BLaER1 (cell line): ENCODE measurements at regions not wholly inside any gene's neighbourhood (a gene's known extent, or its start where the extent isn't known, plus 50 kb on each side); places are given as distances from the start of the nearest gene placed in this dataset.
"Not testable (repeated sequence)": the region's sequence is repeated elsewhere in the genome, so short reads cannot be mapped to it uniquely, and the experiment has no call there.

Experiments used
- H3K27ac ChIP-seq: shearing (Covaris generic); formaldehyde crosslinking; 2 replicates; pipeline ENCODE4 v1.8.1; 2022
- H3K27me3 ChIP-seq: shearing (Covaris generic); formaldehyde crosslinking; 2 replicates; pipeline ENCODE4 v1.8.1; 2022
- H3K36me3 ChIP-seq: shearing (Covaris generic); formaldehyde crosslinking; 2 replicates; pipeline ENCODE4 v1.8.1; 2022
- H3K4me1 ChIP-seq: shearing (Covaris generic); formaldehyde crosslinking; 2 replicates; pipeline ENCODE4 v1.8.1; 2022
- H3K4me2 ChIP-seq: shearing (Covaris generic); formaldehyde crosslinking; 2 replicates; pipeline ENCODE4 v1.8.1; 2022
- H3K4me3 ChIP-seq: shearing (Covaris generic); formaldehyde crosslinking; 2 replicates; pipeline ENCODE4 v1.8.1; 2022
- H3K9ac ChIP-seq: shearing (Covaris generic); formaldehyde crosslinking; 2 replicates; pipeline ENCODE4 v1.8.1; 2022
- H3K9me3 ChIP-seq: shearing (Covaris generic); formaldehyde crosslinking; 2 replicates; pipeline ENCODE4 v1.8.1; 2022
- H4K20me1 ChIP-seq: shearing (Covaris generic); formaldehyde crosslinking; 2 replicates; pipeline ENCODE4 v1.8.1; 2022
- Cebpa-rat ChIP-seq: shearing (Covaris generic); IDR thresholded peaks from 2 replicates; pipeline ENCODE4 v1.8.1; 2022

GRCh38 chr14:96702831-96703230, 94.4 kb upstream of the VRK1 start:
- H3K9me3 ChIP-seq = no peaks in the 10 kb centered on the region
- no peaks in the 10 kb centered on the region for H3K36me3 ChIP-seq
- no peaks in the 10 kb centered on the region for H3K27me3 ChIP-seq
- no peak overlapping the region for H3K4me2 ChIP-seq
- H3K27ac ChIP-seq = no peak overlapping the region
- H3K4me3 ChIP-seq = no peak overlapping the region
- H4K20me1 ChIP-seq = no peaks in the 10 kb centered on the region
- H3K9ac ChIP-seq = no peak overlapping the region
- H3K4me1 ChIP-seq = peaks cover 8% of the 10 kb centered on the region
- TF ChIP-seq Cebpa-rat = no peak

GRCh38 chr14:96705422-96706092, 91.6 kb upstream of the VRK1 start:
- Histone ChIP-seq H3K4me2 (peak overlapping the region; percentile 25), H3K9ac (no peak overlapping the region), H3K4me3 (no peak overlapping the region), H3K36me3 (no peaks in the 10 kb centered on the region), H3K9me3 (no peaks in the 10 kb centered on the region), H3K27ac (peak overlapping the region; percentile 21; the same call in 1 of the 2 replicates), H3K4me1 (peaks cover 8% of the 10 kb centered on the region), H4K20me1 (no peaks in the 10 kb centered on the region), H3K27me3 (no peaks in the 10 kb centered on the region)
- TF ChIP-seq Cebpa-rat = no peak

- Histone ChIP-seq H3K9ac (no peak overlapping the region), H3K27me3 (no peaks in the 10 kb centered on the region), H3K4me3 (no peak overlapping the region), H3K27ac (no peak overlapping the region), H4K20me1 (no peaks in the 10 kb centered on the region), H3K4me1 (peaks cover 8% of the 10 kb centered on the region), H3K9me3 (no peaks in the 10 kb centered on the region), H3K4me2 (no peak overlapping the region), H3K36me3 (no peaks in the 10 kb centered on the region)
- TF ChIP-seq Cebpa-rat = no peak
These were observed 90.3 kb upstream of the VRK1 start for GRCh38 chr14:96706893-96707292.

- no peak for TF ChIP-seq Cebpa-rat
- Histone ChIP-seq H3K4me3 (no peak overlapping the region), H3K4me2 (no peak overlapping the region), H3K27ac (no peak overlapping the region), H3K9me3 (no peaks in the 10 kb centered on the region), H3K36me3 (no peaks in the 10 kb centered on the region), H3K27me3 (no peaks in the 10 kb centered on the region), H3K9ac (no peak overlapping the region), H4K20me1 (no peaks in the 10 kb centered on the region), H3K4me1 (peaks cover 6% of the 10 kb centered on the region)
These were observed 87.0 kb upstream of the VRK1 start for GRCh38 chr14:96710060-96710666.

- Histone ChIP-seq H3K9ac (no peak overlapping the region), H3K4me2 (no peak overlapping the region), H3K27me3 (no peaks in the 10 kb centered on the region), H3K4me3 (no peak overlapping the region), H3K36me3 (no peaks in the 10 kb centered on the region), H4K20me1 (no peaks in the 10 kb centered on the region), H3K27ac (no peak overlapping the region), H3K9me3 (no peaks in the 10 kb centered on the region), H3K4me1 (no peaks in the 10 kb centered on the region)
- TF ChIP-seq Cebpa-rat = no peak
These were observed 85.5 kb upstream of the VRK1 start for GRCh38 chr14:96711559-96712267.

- TF ChIP-seq Cebpa-rat = no peak
- no peaks in the 10 kb centered on the region for H3K36me3 ChIP-seq
- H3K4me2 ChIP-seq = no peak overlapping the region
- H3K27me3 ChIP-seq = no peaks in the 10 kb centered on the region
- H4K20me1 ChIP-seq = no peaks in the 10 kb centered on the region
- no peak overlapping the region for H3K9ac ChIP-seq
- H3K4me1 ChIP-seq = no peaks in the 10 kb centered on the region
- no peak overlapping the region for H3K27ac ChIP-seq
- no peaks in the 10 kb centered on the region for H3K9me3 ChIP-seq
- H3K4me3 ChIP-seq = no peak overlapping the region
These were observed 83.8 kb upstream of the VRK1 start for GRCh38 chr14:96713426-96713825.

- H3K27me3 ChIP-seq, H3K27ac ChIP-seq, H3K4me2 ChIP-seq, H3K36me3 ChIP-seq, H3K9me3 ChIP-seq, H3K4me1 ChIP-seq, H4K20me1 ChIP-seq, H3K9ac ChIP-seq, H3K4me3 ChIP-seq: not testable (repeated sequence)
These were observed 82.6 kb upstream of the VRK1 start for GRCh38 chr14:96714537-96714936.

GRCh38 chr14:96717116-96717515, 80.1 kb upstream of the VRK1 start:
- H4K20me1 ChIP-seq = no peaks in the 10 kb centered on the region
- H3K4me3 ChIP-seq = no peak overlapping the region
- H3K27ac ChIP-seq = no peak overlapping the region
- no peaks in the 10 kb centered on the region for H3K4me1 ChIP-seq
- no peaks in the 10 kb centered on the region for H3K27me3 ChIP-seq
- H3K36me3 ChIP-seq = no peaks in the 10 kb centered on the region
- TF ChIP-seq Cebpa-rat = no peak
- no peaks in the 10 kb centered on the region for H3K9me3 ChIP-seq
- H3K4me2 ChIP-seq = no peak overlapping the region
- H3K9ac ChIP-seq = no peak overlapping the region

- Histone ChIP-seq H3K36me3 (no peaks in the 10 kb centered on the region), H3K9ac (no peak overlapping the region), H3K4me2 (no peak overlapping the region), H3K4me3 (no peak overlapping the region), H3K27me3 (no peaks in the 10 kb centered on the region), H4K20me1 (no peaks in the 10 kb centered on the region), H3K9me3 (no peaks in the 10 kb centered on the region), H3K4me1 (no peaks in the 10 kb centered on the region), H3K27ac (no peak overlapping the region)
- TF ChIP-seq Cebpa-rat = no peak
These were observed 78.8 kb upstream of the VRK1 start for GRCh38 chr14:96718407-96718806.

GRCh38 chr14:96720702-96721101, 76.5 kb upstream of the VRK1 start:
- H3K4me1 ChIP-seq, H3K4me3 ChIP-seq, H3K4me2 ChIP-seq, H3K27ac ChIP-seq, H3K9me3 ChIP-seq, H3K27me3 ChIP-seq, H3K36me3 ChIP-seq, H3K9ac ChIP-seq, H4K20me1 ChIP-seq: not testable (repeated sequence)
